Endodermal cell (in vitro differentiated cells): ENCODE measurements at regions not wholly inside any gene's neighbourhood (a gene's known extent, or its start where the extent isn't known, plus 50 kb on each side); places are given as distances from the start of the nearest gene placed in this dataset.

Experiments used
- DNase-seq: peaks from one replicate; pipeline ENCODE4 v3.0.0-alpha.2; 2017
- H3K27ac ChIP-seq: 2 replicates; pipeline ENCODE4 v1.5.1; 2013; ENCODE audit warnings: mild to moderate bottlenecking, low read depth, low read length, moderate library complexity
- H3K27me3 ChIP-seq: 2 replicates; pipeline ENCODE4 v1.6.1; 2013; ENCODE audit warnings: mild to moderate bottlenecking, low read length, moderate library complexity; ENCODE audit not compliant: insufficient read depth, control insufficient read depth, poor library complexity, severe bottlenecking
- H3K36me3 ChIP-seq: 2 replicates; pipeline ENCODE4 v1.7.0; 2013; ENCODE audit warnings: mild to moderate bottlenecking, low read length, moderate library complexity; ENCODE audit not compliant: control insufficient read depth, insufficient read depth
- H3K4me1 ChIP-seq: one replicate; pipeline ENCODE4 v1.7.0; 2013; ENCODE audit warnings: low read length; ENCODE audit not compliant: control insufficient read depth, insufficient read depth
- H3K4me3 ChIP-seq: 2 replicates; pipeline ENCODE4 v1.5.1; 2013; ENCODE audit warnings: mild to moderate bottlenecking, low read length, moderate library complexity
- H3K9ac ChIP-seq: 2 replicates; pipeline ENCODE4 v1.6.1; 2013; ENCODE audit warnings: mild to moderate bottlenecking, low read length, moderate library complexity; ENCODE audit not compliant: poor library complexity, severe bottlenecking; ENCODE audit errors: extremely low read depth
- H3K9me3 ChIP-seq: 2 replicates; pipeline ENCODE4 v1.6.1; 2013; ENCODE audit warnings: mild to moderate bottlenecking, low read length, moderate library complexity; ENCODE audit not compliant: control insufficient read depth
- H3K27ac Mint-ChIP-seq: 2 replicates; pipeline ENCODE4 v1.8.0; 2020; ENCODE audit warnings: mixed read lengths
- H3K27me3 Mint-ChIP-seq: 2 replicates; pipeline ENCODE4 v1.8.0; 2021; ENCODE audit warnings: mild to moderate bottlenecking, mixed read lengths; ENCODE audit not compliant: insufficient read depth
- H3K36me3 Mint-ChIP-seq: 2 replicates; pipeline ENCODE4 v1.8.0; 2020; ENCODE audit warnings: low read depth, mixed read lengths
- H3K4me1 Mint-ChIP-seq: 2 replicates; pipeline ENCODE4 v1.8.0; 2020; ENCODE audit warnings: mixed read lengths
- H3K4me3 Mint-ChIP-seq: 2 replicates; pipeline ENCODE4 v1.8.0; 2020; ENCODE audit warnings: mild to moderate bottlenecking, moderate library complexity, mixed read lengths
- H3K9me3 Mint-ChIP-seq: 2 replicates; pipeline ENCODE4 v1.8.0; 2020; ENCODE audit warnings: mild to moderate bottlenecking, mixed read lengths
- WGBS, 2 experiments: methylation state at CpG; one replicate each; pipeline versions ENCODE4 v1.1.5 to v1.1.7; 2013; ENCODE audit warnings: missing lambda C conversion rate in 2 of 2, mixed read lengths in 1 of 2; ENCODE audit not compliant: insufficient coverage in 1 of 2, insufficient read length in 1 of 2; 5-methylcytosine and 5-hydroxymethylcytosine counted together
- TF ChIP-seq, protein P1 (sequence below): fragments of 200-600 bp; sonication (generic); conservative IDR thresholded peaks from 2 replicates; pipeline ENCODE4 v1.5.0; 2021; ENCODE audit warnings: antibody characterized with exemption, mild to moderate bottlenecking

DNA sequence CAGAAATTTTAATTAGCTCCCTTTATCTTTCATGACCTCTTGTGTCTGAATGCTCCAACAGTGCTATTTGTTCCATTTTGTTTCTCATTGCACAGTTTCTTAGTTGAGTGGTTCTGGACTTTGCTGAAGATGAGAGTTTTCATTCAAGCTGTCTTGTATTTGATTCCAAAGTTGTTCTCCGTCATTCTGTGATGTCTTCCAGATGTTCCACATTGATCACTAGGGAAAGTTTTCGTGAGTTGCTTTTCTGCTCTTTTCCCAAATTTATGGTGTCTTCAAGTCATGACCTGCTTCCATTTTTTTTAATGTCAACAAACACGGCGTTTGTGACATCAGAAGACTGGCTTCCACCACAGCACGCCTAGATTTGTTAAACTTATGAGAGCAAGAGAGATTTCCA, 575.5 kb downstream of the MRPL39 start:
- H3K9me3 ChIP-seq, result no peaks in the 10 kb centered on the region
- Mint-ChIP-seq H3K36me3 (no peaks in the 10 kb centered on the region), H3K27me3 (no peaks in the 10 kb centered on the region), H3K27ac (no peak overlapping the region), H3K4me1 (no peaks in the 10 kb centered on the region), H3K9me3 (peaks cover 23% of the 10 kb centered on the region), H3K4me3 (no peak overlapping the region)
- H3K4me1 ChIP-seq, result no peaks in the 10 kb centered on the region
- no peaks in the 10 kb centered on the region for H3K36me3 ChIP-seq
- no peak overlapping the region for H3K27ac ChIP-seq
- 87 to 90% methylated on average over 3 to 5 of the region's 5 CpGs for WGBS, 2 experiments
- TF ChIP-seq, protein P1, sequence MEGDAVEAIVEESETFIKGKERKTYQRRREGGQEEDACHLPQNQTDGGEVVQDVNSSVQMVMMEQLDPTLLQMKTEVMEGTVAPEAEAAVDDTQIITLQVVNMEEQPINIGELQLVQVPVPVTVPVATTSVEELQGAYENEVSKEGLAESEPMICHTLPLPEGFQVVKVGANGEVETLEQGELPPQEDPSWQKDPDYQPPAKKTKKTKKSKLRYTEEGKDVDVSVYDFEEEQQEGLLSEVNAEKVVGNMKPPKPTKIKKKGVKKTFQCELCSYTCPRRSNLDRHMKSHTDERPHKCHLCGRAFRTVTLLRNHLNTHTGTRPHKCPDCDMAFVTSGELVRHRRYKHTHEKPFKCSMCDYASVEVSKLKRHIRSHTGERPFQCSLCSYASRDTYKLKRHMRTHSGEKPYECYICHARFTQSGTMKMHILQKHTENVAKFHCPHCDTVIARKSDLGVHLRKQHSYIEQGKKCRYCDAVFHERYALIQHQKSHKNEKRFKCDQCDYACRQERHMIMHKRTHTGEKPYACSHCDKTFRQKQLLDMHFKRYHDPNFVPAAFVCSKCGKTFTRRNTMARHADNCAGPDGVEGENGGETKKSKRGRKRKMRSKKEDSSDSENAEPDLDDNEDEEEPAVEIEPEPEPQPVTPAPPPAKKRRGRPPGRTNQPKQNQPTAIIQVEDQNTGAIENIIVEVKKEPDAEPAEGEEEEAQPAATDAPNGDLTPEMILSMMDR, result no peak
- H3K27me3 ChIP-seq, result no peaks in the 10 kb centered on the region
- no peak overlapping the region for H3K4me3 ChIP-seq
- DNase-seq, result no peak
- no peak overlapping the region for H3K9ac ChIP-seq

DNA sequence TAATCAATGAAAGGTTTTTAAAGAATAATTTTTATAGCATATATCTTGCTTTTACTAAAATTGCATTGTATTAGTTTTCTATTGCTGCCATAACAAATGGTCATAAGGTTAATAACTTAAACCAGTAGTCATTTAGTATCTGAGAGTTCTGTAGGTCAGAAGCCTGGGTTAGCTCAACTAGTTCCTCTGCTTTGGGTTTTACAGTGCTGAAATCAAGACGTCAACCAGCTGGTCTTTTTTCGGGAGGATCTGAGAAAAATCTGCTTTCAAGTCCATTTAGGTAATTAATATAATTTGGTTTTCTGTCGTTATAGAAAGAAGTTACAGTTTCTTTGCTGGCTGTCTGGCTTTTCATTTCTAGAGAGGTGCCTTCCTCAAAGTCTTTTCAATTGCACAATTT, 577.7 kb downstream of the MRPL39 start:
- Histone ChIP-seq H3K9ac (no peak overlapping the region), H3K27me3 (no peaks in the 10 kb centered on the region), H3K4me3 (no peak overlapping the region), H3K36me3 (no peaks in the 10 kb centered on the region), H3K4me1 (no peaks in the 10 kb centered on the region), H3K27ac (no peak overlapping the region), H3K9me3 (no peaks in the 10 kb centered on the region)
- Mint-ChIP-seq H3K27me3 (no peaks in the 10 kb centered on the region), H3K36me3 (no peaks in the 10 kb centered on the region), H3K27ac (no peak overlapping the region), H3K4me3 (no peak overlapping the region), H3K4me1 (no peaks in the 10 kb centered on the region), H3K9me3 (peaks cover 39% of the 10 kb centered on the region)
- no peak for DNase-seq
- TF ChIP-seq, protein P1, result no peak
- 61 to 62% methylated on average over 3 of the region's 3 CpGs for WGBS, 2 experiments

DNA sequence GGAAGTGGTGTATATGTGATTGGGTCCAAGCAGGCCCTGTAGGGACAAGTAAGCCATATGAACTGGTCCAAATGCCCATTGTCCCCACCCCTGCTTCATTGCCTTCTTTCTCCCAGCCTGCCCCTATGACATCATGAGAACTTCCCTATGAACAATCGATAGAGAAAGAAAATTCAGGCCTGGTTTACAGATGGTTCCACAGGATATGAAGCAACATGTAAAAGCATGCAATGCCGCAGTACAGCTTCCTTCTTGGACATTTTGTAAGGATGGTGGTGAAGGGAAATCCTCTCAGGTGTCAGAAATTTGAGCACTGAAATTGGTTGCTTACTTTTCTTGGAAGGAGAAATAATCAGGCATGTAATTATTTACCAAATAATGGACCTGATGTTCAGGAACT, 581.7 kb downstream of the MRPL39 start:
- Histone ChIP-seq H3K27ac (no peak overlapping the region), H3K27me3 (no peaks in the 10 kb centered on the region), H3K9me3 (no peaks in the 10 kb centered on the region), H3K9ac (no peak overlapping the region), H3K4me1 (no peaks in the 10 kb centered on the region), H3K4me3 (no peak overlapping the region), H3K36me3 (no peaks in the 10 kb centered on the region)
- 94% methylated on average over 2 of the region's 2 CpGs; no CpG with 5 or more reads in 1 of the 2 experiments for WGBS, 2 experiments
- Mint-ChIP-seq H3K36me3 (no peaks in the 10 kb centered on the region), H3K9me3 (peaks cover 46% of the 10 kb centered on the region), H3K27ac (no peak overlapping the region), H3K27me3 (no peaks in the 10 kb centered on the region), H3K4me3 (no peak overlapping the region), H3K4me1 (no peaks in the 10 kb centered on the region)
- TF ChIP-seq, protein P1, result no peak
- no peak for DNase-seq
